ENCODE measurements at regions not wholly inside any gene's neighbourhood (a gene's known extent, or its start where the extent isn't known, plus 50 kb on each side); places are given as distances from the start of the nearest gene placed in this dataset.

DNA sequence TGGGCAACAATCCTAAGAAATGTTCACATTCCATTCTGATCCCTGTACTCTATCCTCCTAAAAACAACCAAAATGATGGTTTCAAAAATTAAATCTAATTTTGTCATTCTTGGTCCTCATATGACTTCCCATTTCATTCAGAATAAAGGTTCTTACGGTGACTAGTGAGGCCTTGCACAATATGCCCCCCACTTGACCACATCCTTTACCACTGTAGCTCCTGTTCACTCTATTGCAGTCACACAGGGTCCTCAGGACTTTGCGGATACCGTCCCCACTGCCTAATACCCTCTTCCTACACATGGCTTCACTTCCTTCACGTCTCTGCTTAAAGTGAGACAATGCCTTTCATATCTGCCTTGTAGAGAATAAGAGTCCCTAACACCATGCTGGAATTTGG is 1058.7 kb upstream of the KLHL29 start:
- no peaks in the 10 kb centered on the region for H3K27me3 ChIP-seq (ENCODE audit: control insufficient read depth, insufficient read depth, low read length)
- H3K27me3 Mint-ChIP-seq (ENCODE audit: low read depth in 2 of 2): no peaks in the 10 kb centered on the region
- H3K27ac Mint-ChIP-seq: no peak overlapping the region
- H3K4me1 ChIP-seq (ENCODE audit: control insufficient read depth, insufficient read depth, low read length): no peaks in the 10 kb centered on the region
- H3K4me3 Mint-ChIP-seq: no peak overlapping the region
- no peak for ATAC-seq
- WGBS (ENCODE audit: insufficient coverage): 50% methylated on average over 4 of the region's 4 CpGs
- no peak overlapping the region for H3K4me3 ChIP-seq (ENCODE audit: low read length)
- H3K36me3 Mint-ChIP-seq: peaks cover 8% of the 10 kb centered on the region
- H3K4me1 Mint-ChIP-seq: no peaks in the 10 kb centered on the region
- DNase-seq: no peak
- peaks cover 2% of the 10 kb centered on the region for H3K9me3 ChIP-seq (ENCODE audit: control insufficient read depth, insufficient read depth, low read length)
- intact Hi-C loops (cut with micrococcal nuclease): no loop called here
- H3K27ac ChIP-seq (ENCODE audit: low read length): no peak overlapping the region
- TF ChIP-seq CTCF (IDR thresholded peaks at IDR 0.05): no peak
- no peaks in the 10 kb centered on the region for H3K36me3 ChIP-seq (ENCODE audit: control insufficient read depth, insufficient read depth, low read length)
- peaks cover 13 to 19% of the 10 kb centered on the region in 2 donors for H3K9me3 Mint-ChIP-seq

- TF ChIP-seq CTCF (IDR thresholded peaks at IDR 0.05): no peak
- no peak overlapping the region for H3K27ac Mint-ChIP-seq
- no peaks in the 10 kb centered on the region for H3K9me3 ChIP-seq (ENCODE audit: control insufficient read depth, insufficient read depth, low read length)
- no peaks in the 10 kb centered on the region for H3K4me1 ChIP-seq (ENCODE audit: control insufficient read depth, insufficient read depth, low read length)
- no peak overlapping the region for H3K27ac ChIP-seq (ENCODE audit: low read length)
- no peak for ATAC-seq
- H3K4me3 Mint-ChIP-seq: no peak overlapping the region
- H3K27me3 Mint-ChIP-seq (ENCODE audit: low read depth in 2 of 2): no peaks in the 10 kb centered on the region
- peaks cover 14% of the 10 kb centered on the region for H3K36me3 Mint-ChIP-seq
- intact Hi-C loops (cut with micrococcal nuclease): no loop called here
- H3K36me3 ChIP-seq (ENCODE audit: control insufficient read depth, insufficient read depth, low read length): no peaks in the 10 kb centered on the region
- 88% methylated on average over 10 of the region's 10 CpGs for WGBS (ENCODE audit: insufficient coverage)
- H3K4me3 ChIP-seq (ENCODE audit: low read length): no peak overlapping the region
- H3K27me3 ChIP-seq (ENCODE audit: control insufficient read depth, insufficient read depth, low read length): no peaks in the 10 kb centered on the region
- no peaks in the 10 kb centered on the region for H3K4me1 Mint-ChIP-seq
- peaks cover 14 to 19% of the 10 kb centered on the region in 2 donors for H3K9me3 Mint-ChIP-seq
- no peak for DNase-seq
Measured at GRCh38 chr2:22329211-22330154, 1055.5 kb upstream of the KLHL29 start.

DNA sequence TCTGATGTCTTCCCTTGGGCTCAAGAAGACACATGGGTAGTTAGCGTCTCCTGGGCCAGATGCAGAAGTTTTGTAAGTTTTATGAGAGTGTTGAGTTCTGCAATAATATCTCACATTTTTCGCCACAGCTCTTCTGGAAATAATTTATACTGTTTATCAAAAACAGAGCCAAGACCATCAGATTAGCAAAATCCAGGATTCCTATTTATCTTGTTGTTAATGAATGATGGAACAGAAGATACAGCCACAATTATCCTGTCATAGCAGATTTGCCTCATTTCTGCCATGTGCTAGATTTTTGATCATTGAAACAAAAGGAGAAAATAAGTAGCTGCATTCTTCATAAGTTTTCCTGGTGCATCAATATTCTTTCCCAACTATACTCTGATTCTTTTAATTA is 1048.6 kb upstream of the KLHL29 start:
- H3K4me1 ChIP-seq (ENCODE audit: control insufficient read depth, insufficient read depth, low read length): no peaks in the 10 kb centered on the region
- ATAC-seq (no peak), DNase-seq (no peak)
- H3K4me3 ChIP-seq (ENCODE audit: low read length): no peak overlapping the region
- no peak for TF ChIP-seq CTCF (IDR thresholded peaks at IDR 0.05)
- no peaks in the 10 kb centered on the region for H3K27me3 ChIP-seq (ENCODE audit: control insufficient read depth, insufficient read depth, low read length)
- Mint-ChIP-seq H3K36me3 (peaks cover 12% of the 10 kb centered on the region), H3K27ac (no peak overlapping the region), H3K4me3 (no peak overlapping the region), H3K27me3 (ENCODE audit: low read depth in 2 of 2) (no peaks in the 10 kb centered on the region), H3K4me1 (no peaks in the 10 kb centered on the region), H3K9me3 (peaks cover 10 to 12% of the 10 kb centered on the region in 2 donors)
- no peaks in the 10 kb centered on the region for H3K36me3 ChIP-seq (ENCODE audit: control insufficient read depth, insufficient read depth, low read length)
- intact Hi-C loops (cut with micrococcal nuclease): no loop called here
- H3K27ac ChIP-seq (ENCODE audit: low read length): no peak overlapping the region
- H3K9me3 ChIP-seq (ENCODE audit: control insufficient read depth, insufficient read depth, low read length): no peaks in the 10 kb centered on the region
- no CpG with 5 or more reads among the region's 2 CpGs for WGBS (ENCODE audit: insufficient coverage)
